ENCODE measurements at regions not wholly inside any gene's neighbourhood (a gene's known extent, or its start where the extent isn't known, plus 50 kb on each side); places are given as distances from the start of the nearest gene placed in this dataset.

GRCh38 chr3:166446986-166447385, 609.8 kb upstream of the BCHE start:
- Histone ChIP-seq H3K27ac (ENCODE audit: low read depth, low read length) (no peak overlapping the region), H3K9me3 (ENCODE audit: control insufficient read depth, insufficient read depth, low read length) (peaks cover 5% of the 10 kb centered on the region), H3K27me3 (ENCODE audit: control insufficient read depth, insufficient read depth, low read length) (no peaks in the 10 kb centered on the region), H3K4me3 (ENCODE audit: low read depth, low read length) (no peak overlapping the region)
- no peak for TF ChIP-seq CTCF (IDR thresholded peaks at IDR 0.05; ENCODE audit: low read depth, low read length)
- DNase-seq (ENCODE audit: low read depth, low spot score), result no peak
- POLR2A ChIA-PET, result no interaction called here
- CTCF ChIA-PET, result interaction anchor here (0.8 kb wide), 1 partner anchor 591 kb away, joined by 3 read pairs; no protein-coding TSS in a partner anchor

DNA sequence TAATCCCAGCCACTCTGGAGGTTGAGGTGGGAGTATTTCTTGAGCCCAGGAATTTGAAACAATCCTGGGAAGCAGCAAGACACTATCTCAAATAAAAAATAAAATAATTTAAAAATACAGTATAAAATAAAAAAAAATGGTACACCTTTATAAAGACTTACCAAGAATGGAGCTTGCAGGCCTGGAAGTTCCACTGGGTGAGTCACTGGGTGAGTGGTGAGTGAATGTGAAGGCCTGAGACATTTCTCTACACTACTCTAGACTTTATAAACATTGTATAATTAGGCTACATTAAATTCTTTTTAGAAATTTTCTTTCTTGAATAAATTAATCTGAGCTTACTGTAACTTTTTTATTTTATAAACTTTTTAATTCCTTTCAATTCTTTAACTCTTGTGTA, 609.1 kb upstream of the BCHE start:
- POLR2A ChIA-PET, result no interaction called here
- Histone ChIP-seq H3K9me3 (ENCODE audit: control insufficient read depth, insufficient read depth, low read length) (peaks cover 5% of the 10 kb centered on the region), H3K27ac (ENCODE audit: low read depth, low read length) (no peak overlapping the region), H3K4me3 (ENCODE audit: low read depth, low read length) (no peak overlapping the region), H3K27me3 (ENCODE audit: control insufficient read depth, insufficient read depth, low read length) (no peaks in the 10 kb centered on the region)
- CTCF ChIA-PET, result interaction anchor here (0.6 to 0.8 kb wide), 2 partner anchors 32 to 590 kb away, joined by 3 read pairs; no protein-coding TSS in a partner anchor
- no peak for TF ChIP-seq CTCF (IDR thresholded peaks at IDR 0.05; ENCODE audit: low read depth, low read length)
- peak; percentile 39 for DNase-seq (ENCODE audit: low read depth, low spot score)

DNA sequence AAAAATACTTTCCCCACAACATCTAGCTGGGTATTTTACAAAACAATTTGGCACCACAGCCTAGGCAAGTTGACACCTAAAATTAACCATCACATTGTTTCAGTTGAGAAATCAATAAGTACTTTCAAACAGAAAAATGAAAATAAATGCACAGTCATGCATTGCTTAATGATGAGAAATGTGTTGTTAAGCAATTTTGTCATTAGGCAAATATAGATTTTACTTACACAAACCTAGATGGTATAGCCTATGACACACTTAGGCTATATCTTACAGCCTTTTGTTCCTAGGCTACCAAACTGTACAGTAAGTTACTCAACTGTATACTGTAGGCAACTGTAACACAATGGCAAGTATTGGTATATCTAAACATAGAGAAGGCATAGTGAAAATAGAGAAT, 608.6 kb upstream of the BCHE start:
- POLR2A ChIA-PET, result no interaction called here
- CTCF ChIA-PET, result no interaction called here

GRCh38 chr3:166444756-166445155, 607.5 kb upstream of the BCHE start:
- POLR2A ChIA-PET, result no interaction called here
- H3K9me3 ChIP-seq (ENCODE audit: control insufficient read depth, insufficient read depth, low read length), result peaks cover 5% of the 10 kb centered on the region
- DNase-seq (ENCODE audit: low read depth, low spot score), result no peak
- no peak for TF ChIP-seq CTCF (IDR thresholded peaks at IDR 0.05; ENCODE audit: low read depth, low read length)
- CTCF ChIA-PET, result no interaction called here
- no peak overlapping the region for H3K27ac ChIP-seq (ENCODE audit: low read depth, low read length)
- H3K27me3 ChIP-seq (ENCODE audit: control insufficient read depth, insufficient read depth, low read length), result no peaks in the 10 kb centered on the region
- no peak overlapping the region for H3K4me3 ChIP-seq (ENCODE audit: low read depth, low read length)

More for the DNA sequence above, 608.6 kb upstream of the BCHE start:
- Histone ChIP-seq H3K27me3 (ENCODE audit: control insufficient read depth, insufficient read depth, low read length) (no peaks in the 10 kb centered on the region), H3K27ac (ENCODE audit: low read depth, low read length) (no peak overlapping the region), H3K9me3 (ENCODE audit: control insufficient read depth, insufficient read depth, low read length) (peaks cover 5% of the 10 kb centered on the region), H3K4me3 (ENCODE audit: low read depth, low read length) (no peak overlapping the region)
- DNase-seq (ENCODE audit: low read depth, low spot score), result no peak
- TF ChIP-seq CTCF (IDR thresholded peaks at IDR 0.05; ENCODE audit: low read depth, low read length), result no peak

- POLR2A ChIA-PET, result no interaction called here
- no peak overlapping the region for H3K27ac ChIP-seq (ENCODE audit: low read depth, low read length)
- H3K27me3 ChIP-seq (ENCODE audit: control insufficient read depth, insufficient read depth, low read length), result no peaks in the 10 kb centered on the region
- CTCF ChIA-PET, result no interaction called here
- TF ChIP-seq CTCF (IDR thresholded peaks at IDR 0.05; ENCODE audit: low read depth, low read length), result no peak
- H3K9me3 ChIP-seq (ENCODE audit: control insufficient read depth, insufficient read depth, low read length), result peaks cover 5% of the 10 kb centered on the region
- DNase-seq (ENCODE audit: low read depth, low spot score), result no peak
- H3K4me3 ChIP-seq (ENCODE audit: low read depth, low read length), result no peak overlapping the region
Observed at GRCh38 chr3:166444336-166444735, 607.1 kb upstream of the BCHE start.

All from AG04450 (cell line).